ENCODE measurements at regions not wholly inside any gene's neighbourhood (a gene's known extent, or its start where the extent isn't known, plus 50 kb on each side); places are given as distances from the start of the nearest gene placed in this dataset.

- H3K23ac ChIP-seq (ENCODE audit: insufficient read length, low read depth, low read length), result no peak overlapping the region
- H3K79me2 ChIP-seq (ENCODE audit: insufficient read depth, low read length), result no peaks in the 10 kb centered on the region
- H3K4me1 Mint-ChIP-seq, result no peaks in the 10 kb centered on the region
- no peaks in the 10 kb centered on the region for H3K4me1 ChIP-seq (ENCODE audit: insufficient read depth, low read length)
- no peaks in the 10 kb centered on the region for H3K27me3 Mint-ChIP-seq (ENCODE audit: low read depth)
- no peak overlapping the region for H2BK5ac ChIP-seq (ENCODE audit: insufficient read length, low read length)
- H3K79me1 ChIP-seq (ENCODE audit: insufficient read depth, low read depth, low read length, poor library complexity, severe bottlenecking), result no peaks in the 10 kb centered on the region
- TF ChIP-seq CTCF (conservative IDR thresholded peaks at IDR 0.05), result no peak
- H2AFZ ChIP-seq (ENCODE audit: low read length), result no peak overlapping the region
- H3K27ac ChIP-seq (ENCODE audit: insufficient read length, low read depth, low read length), result no peak overlapping the region
- no peak overlapping the region for H3T11ph ChIP-seq (ENCODE audit: low read length)
- H4K91ac ChIP-seq (ENCODE audit: insufficient read length, low read depth, low read length), result no peak overlapping the region
- no peak overlapping the region for H4K8ac ChIP-seq (replicated peaks; ENCODE audit: insufficient read length, low read depth, low read length)
- H2BK15ac ChIP-seq (ENCODE audit: low read depth, low read length), result no peak overlapping the region
- H3K36me3 Mint-ChIP-seq (ENCODE audit: insufficient read depth in 1 of 3, low read depth in 3 of 3), result no peaks in the 10 kb centered on the region
- no peak overlapping the region for H3K18ac ChIP-seq (ENCODE audit: insufficient read length, low read depth, low read length)
- H2BK20ac ChIP-seq (ENCODE audit: low read depth, low read length, poor library complexity, severe bottlenecking), result no peak overlapping the region
- no peak overlapping the region for H2BK120ac ChIP-seq (ENCODE audit: low read depth, low read length, poor library complexity, severe bottlenecking)
- no peak overlapping the region for H2BK12ac ChIP-seq (ENCODE audit: insufficient read length, low read depth, low read length)
- H3K4me3 Mint-ChIP-seq, result no peak overlapping the region
- no peak overlapping the region for H3K9ac ChIP-seq (ENCODE audit: extremely low read depth, insufficient read length, low read length)
- no peaks in the 10 kb centered on the region for H3K27me3 ChIP-seq (ENCODE audit: insufficient read depth, low read length)
- H4K5ac ChIP-seq (ENCODE audit: insufficient read length, low read depth, low read length), result no peak overlapping the region
- H3K56ac ChIP-seq (ENCODE audit: insufficient read length, low read depth, low read length), result no peak overlapping the region
- no CpG with 5 or more reads among the region's 2 CpGs for WGBS (ENCODE audit: extremely low coverage, insufficient read length, low lambda C conversion rate)
- no peak overlapping the region for H2AK5ac ChIP-seq (ENCODE audit: insufficient read length, low read length)
- no peak overlapping the region for H3K4me2 ChIP-seq (ENCODE audit: insufficient read depth, insufficient read length, low read length)
- no peak overlapping the region for H3K14ac ChIP-seq (ENCODE audit: insufficient read depth, low read length)
- H3K27ac Mint-ChIP-seq, result no peak overlapping the region
- no peaks in the 10 kb centered on the region for H3K23me2 ChIP-seq (ENCODE audit: insufficient read length, low read depth, low read length, poor library complexity, severe bottlenecking)
- H3K9me3 Mint-ChIP-seq, result no peaks in the 10 kb centered on the region
- no peak overlapping the region for H3K4ac ChIP-seq (ENCODE audit: low read depth, low read length)
- H3K9me3 ChIP-seq (ENCODE audit: control insufficient read depth, low read depth, low read length), result no peaks in the 10 kb centered on the region
- no peaks in the 10 kb centered on the region for H4K20me1 ChIP-seq (ENCODE audit: control insufficient read depth, insufficient read depth, insufficient read length)
- DNase-seq, result no peak
Observed at GRCh38 chr2:145652036-145652435, 1132.1 kb upstream of the ZEB2 start.
